Putamen (tissue), 1 donor: ENCODE measurements at regions not wholly inside any gene's neighbourhood (a gene's known extent, or its start where the extent isn't known, plus 50 kb on each side); places are given as distances from the start of the nearest gene placed in this dataset.
"Not testable (repeated sequence)": the region's sequence is repeated elsewhere in the genome, so short reads cannot be mapped to it uniquely, and the experiment has no call there.

ENCODE experiments used
- DNase-seq: peaks from one replicate; pipeline ENCODE4 v3.0.0-alpha.2; 2016; ENCODE audit warnings: low spot score

- DNase-seq: no peak
These were observed 311.8 kb downstream of the PLPP3 start for GRCh38 chr1:56267611-56268010.

- no peak for DNase-seq
These were observed 313.0 kb downstream of the PLPP3 start for GRCh38 chr1:56266359-56266758.

- no peak for DNase-seq
These were observed 314.1 kb downstream of the PLPP3 start for GRCh38 chr1:56265216-56265615.

- DNase-seq: no peak
These were observed 315.5 kb downstream of the PLPP3 start for GRCh38 chr1:56263908-56264307.

- DNase-seq: no peak
These were observed 321.0 kb downstream of the PLPP3 start for GRCh38 chr1:56258371-56258770.

- DNase-seq: no peak
These were observed 321.6 kb downstream of the PLPP3 start for GRCh38 chr1:56257726-56258125.

- no peak for DNase-seq
These were observed 323.0 kb downstream of the PLPP3 start for GRCh38 chr1:56256153-56257000.

GRCh38 chr1:56255516-56256152 lies 323.7 kb downstream of the PLPP3 start:
- DNase-seq: no peak

GRCh38 chr1:56254130-56254529 lies 325.2 kb downstream of the PLPP3 start:
- DNase-seq: no peak

- no peak for DNase-seq
These were observed 328.6 kb downstream of the PLPP3 start for GRCh38 chr1:56250809-56251208.

- no peak for DNase-seq
These were observed 330.1 kb downstream of the PLPP3 start for GRCh38 chr1:56249234-56249633.

- no peak for DNase-seq
These were observed 331.2 kb downstream of the PLPP3 start for GRCh38 chr1:56248138-56248537.

GRCh38 chr1:56246726-56247125 lies 332.6 kb downstream of the PLPP3 start:
- DNase-seq: not testable (repeated sequence)

GRCh38 chr1:56240400-56240799 lies 339.0 kb downstream of the PLPP3 start:
- DNase-seq: no peak

- no peak for DNase-seq
These were observed 341.8 kb downstream of the PLPP3 start for GRCh38 chr1:56237491-56238064.

GRCh38 chr1:56236688-56237087 lies 342.7 kb downstream of the PLPP3 start:
- no peak for DNase-seq

- no peak for DNase-seq
These were observed 343.4 kb downstream of the PLPP3 start for GRCh38 chr1:56235909-56236510.

GRCh38 chr1:56229186-56229585 lies 350.2 kb downstream of the PLPP3 start:
- DNase-seq: no peak

GRCh38 chr1:56227886-56228285 lies 351.5 kb downstream of the PLPP3 start:
- no peak for DNase-seq

GRCh38 chr1:56227401-56227800 lies 352.0 kb downstream of the PLPP3 start:
- DNase-seq: no peak

GRCh38 chr1:56225964-56226815 lies 353.2 kb downstream of the PLPP3 start:
- no peak for DNase-seq

- DNase-seq: no peak
These were observed 355.4 kb downstream of the PLPP3 start for GRCh38 chr1:56223968-56224367.
